ENCODE measurements at regions not wholly inside any gene's neighbourhood (a gene's known extent, or its start where the extent isn't known, plus 50 kb on each side); places are given as distances from the start of the nearest gene placed in this dataset.

GRCh38 chr2:75822336-75822735 lies 111.6 kb upstream of the GCFC2 start:
- TF ChIP-seq PATZ1 (CRISPR knock-in tag; IDR thresholded peaks at IDR 0.05; ENCODE audit: borderline replicate concordance), result no peak
- TF ChIP-seq TOX (CRISPR knock-in tag; IDR thresholded peaks at IDR 0.05; ENCODE audit: borderline replicate concordance), result no peak
- TF ChIP-seq CREB5 (CRISPR knock-in tag; IDR thresholded peaks at IDR 0.05; ENCODE audit: low read depth), result no peak
- TF ChIP-seq POU6F1 (CRISPR knock-in tag; IDR thresholded peaks at IDR 0.05; ENCODE audit: borderline replicate concordance, low read depth), result no peak
- TF ChIP-seq TCF4 (CRISPR knock-in tag; IDR thresholded peaks at IDR 0.05; ENCODE audit: borderline replicate concordance), result no peak
- TF ChIP-seq ESRRG (CRISPR knock-in tag; IDR thresholded peaks at IDR 0.05), result no peak
- TF ChIP-seq ZFP3 (CRISPR knock-in tag; IDR thresholded peaks at IDR 0.05), result no peak
- no peak for TF ChIP-seq CSDC2 (CRISPR knock-in tag; IDR thresholded peaks at IDR 0.05)
- TF ChIP-seq SNAI2 (CRISPR knock-in tag; IDR thresholded peaks at IDR 0.05), result no peak
- no peak for TF ChIP-seq CSRNP3 (CRISPR knock-in tag; IDR thresholded peaks at IDR 0.05)
- TF ChIP-seq ZNF70 (CRISPR knock-in tag; IDR thresholded peaks at IDR 0.05), result no peak
- no peak for TF ChIP-seq ZFP30 (CRISPR knock-in tag; IDR thresholded peaks at IDR 0.05)
- TF ChIP-seq ZNF8 (CRISPR knock-in tag; IDR thresholded peaks at IDR 0.05), result no peak

Measured in SK-N-SH treated with all-trans-retinoic acid at 6 μM for 48 hours (cell line).